ENCODE measurements at regions not wholly inside any gene's neighbourhood (a gene's known extent, or its start where the extent isn't known, plus 50 kb on each side); places are given as distances from the start of the nearest gene placed in this dataset.

DNA sequence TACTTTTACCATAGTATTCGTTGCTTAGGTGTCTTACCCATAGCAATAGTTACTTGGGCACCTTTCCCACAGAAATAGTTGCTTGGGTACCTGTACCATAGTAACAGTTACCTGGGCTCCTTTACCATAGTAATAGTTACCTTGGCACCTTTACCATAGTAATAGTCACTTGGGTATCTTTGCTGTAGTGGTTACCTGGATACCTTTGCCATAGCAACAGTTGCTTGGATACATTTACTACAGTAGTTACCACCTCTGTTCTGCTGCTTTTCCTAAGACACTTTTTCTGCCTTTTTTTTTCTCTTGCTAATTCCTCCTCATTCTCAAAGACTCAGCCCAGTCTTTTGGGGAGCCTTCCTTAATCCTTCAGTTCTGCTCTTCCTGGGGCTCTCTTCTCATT is 272.8 kb upstream of the PUDP start:
- TF ChIP-seq TAF1 (IDR thresholded peaks at IDR 0.05; ENCODE audit: low read depth, low read length) = no peak
- TF ChIP-seq POLR2A (IDR thresholded peaks at IDR 0.05; ENCODE audit: low read depth, low read length) = no peak
- no peak for TF ChIP-seq POLR2AphosphoS5 (IDR thresholded peaks at IDR 0.05; ENCODE audit: low read depth, low read length)
- no peak for TF ChIP-seq PAX5 (IDR thresholded peaks at IDR 0.05; ENCODE audit: insufficient read depth, low read length, severe bottlenecking)
- no peak for TF ChIP-seq SPI1 (IDR thresholded peaks at IDR 0.05; ENCODE audit: low read depth, low read length)

Data from GM12891 (cell line).